GM20431 (cell line): ENCODE measurements at regions not wholly inside any gene's neighbourhood (a gene's known extent, or its start where the extent isn't known, plus 50 kb on each side); places are given as distances from the start of the nearest gene placed in this dataset.

Experiments used
- in situ Hi-C: fragments of 300-500 bp; cut with MseI, MboI; formaldehyde crosslinking; loops from one replicate; pipeline ENCODE4 v1.15.0; 2020; ENCODE audit warnings: low sequenced_read_pairs; ENCODE audit not compliant: unreplicated experiment

DNA sequence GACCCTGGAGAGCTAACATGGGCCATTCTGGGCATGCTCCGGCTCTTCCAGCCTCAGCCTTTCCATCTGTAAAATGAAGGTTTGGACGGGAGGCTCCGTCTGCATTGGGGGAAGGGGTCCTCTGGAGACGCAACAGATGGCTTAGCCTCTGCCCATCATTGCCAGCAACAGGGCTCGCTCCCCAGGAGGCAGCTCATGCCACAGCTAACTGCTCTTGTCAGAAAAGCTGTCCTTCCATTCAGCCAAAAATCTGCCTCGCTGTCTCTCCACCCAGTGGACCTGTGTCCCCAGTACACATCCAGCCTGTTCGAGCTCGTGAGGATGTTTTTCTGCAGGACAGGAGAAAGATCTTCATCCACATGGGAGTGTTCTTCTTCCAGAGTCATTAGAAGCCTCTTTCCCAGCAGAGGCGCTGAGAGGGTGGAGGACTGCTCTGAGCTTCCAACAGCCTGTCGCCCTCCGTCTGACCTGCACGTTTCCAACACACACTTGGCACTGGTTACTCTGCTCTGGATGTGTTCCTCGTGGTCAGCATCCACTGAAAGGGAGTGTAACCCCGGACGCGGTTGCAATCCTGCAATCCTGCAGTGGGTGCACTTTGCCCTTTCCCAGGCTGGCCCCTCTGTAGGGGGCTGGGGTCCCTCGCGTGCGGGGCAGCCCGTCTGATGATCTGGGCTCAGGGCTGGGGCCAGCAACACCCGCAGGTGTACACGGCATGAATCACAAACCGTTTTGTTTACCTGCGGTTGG lies 1340.9 kb downstream of the TBC1D22A start:
- in situ Hi-C loops = no loop called here

DNA sequence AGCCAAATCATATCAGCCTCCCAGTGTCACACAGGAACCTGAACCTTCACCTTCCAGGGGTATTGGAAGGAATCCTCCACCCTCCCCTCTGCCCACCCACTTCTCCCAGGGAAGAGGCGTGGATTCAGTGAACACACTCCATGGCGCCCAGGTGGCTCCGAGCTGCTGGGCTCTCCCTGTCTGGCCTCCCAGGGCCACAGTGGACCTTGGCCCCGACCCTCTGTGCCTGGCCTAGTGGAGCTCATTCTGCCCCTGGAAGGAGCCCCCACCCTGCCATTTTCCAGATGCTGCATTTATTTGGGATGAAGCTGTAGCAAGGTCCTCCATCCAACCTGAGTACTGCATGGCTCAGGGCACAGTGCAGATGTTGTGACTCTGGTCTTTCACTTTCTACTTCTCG lies 1340.1 kb downstream of the TBC1D22A start:
- in situ Hi-C loops = no loop called here

DNA sequence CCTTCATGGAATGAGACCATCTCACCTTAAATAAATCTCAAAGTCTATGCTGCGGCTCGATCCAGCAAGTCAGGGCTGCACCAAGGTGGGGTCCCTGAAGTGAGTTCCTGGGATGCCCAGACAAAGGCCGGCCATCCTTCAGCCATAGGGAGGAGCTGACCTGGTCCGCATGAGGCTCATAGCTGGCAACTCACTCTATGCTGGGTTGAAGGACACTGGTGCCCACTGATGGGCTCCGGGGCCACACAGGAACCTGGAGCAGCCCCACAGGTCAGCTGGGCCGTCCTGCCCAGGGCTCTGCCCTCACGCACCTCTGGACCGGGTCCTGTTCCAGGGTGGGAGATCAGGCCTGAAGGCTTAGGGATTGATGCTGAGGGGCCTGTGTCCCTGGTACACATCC lies 1339.3 kb downstream of the TBC1D22A start:
- in situ Hi-C loops = no loop called here

DNA sequence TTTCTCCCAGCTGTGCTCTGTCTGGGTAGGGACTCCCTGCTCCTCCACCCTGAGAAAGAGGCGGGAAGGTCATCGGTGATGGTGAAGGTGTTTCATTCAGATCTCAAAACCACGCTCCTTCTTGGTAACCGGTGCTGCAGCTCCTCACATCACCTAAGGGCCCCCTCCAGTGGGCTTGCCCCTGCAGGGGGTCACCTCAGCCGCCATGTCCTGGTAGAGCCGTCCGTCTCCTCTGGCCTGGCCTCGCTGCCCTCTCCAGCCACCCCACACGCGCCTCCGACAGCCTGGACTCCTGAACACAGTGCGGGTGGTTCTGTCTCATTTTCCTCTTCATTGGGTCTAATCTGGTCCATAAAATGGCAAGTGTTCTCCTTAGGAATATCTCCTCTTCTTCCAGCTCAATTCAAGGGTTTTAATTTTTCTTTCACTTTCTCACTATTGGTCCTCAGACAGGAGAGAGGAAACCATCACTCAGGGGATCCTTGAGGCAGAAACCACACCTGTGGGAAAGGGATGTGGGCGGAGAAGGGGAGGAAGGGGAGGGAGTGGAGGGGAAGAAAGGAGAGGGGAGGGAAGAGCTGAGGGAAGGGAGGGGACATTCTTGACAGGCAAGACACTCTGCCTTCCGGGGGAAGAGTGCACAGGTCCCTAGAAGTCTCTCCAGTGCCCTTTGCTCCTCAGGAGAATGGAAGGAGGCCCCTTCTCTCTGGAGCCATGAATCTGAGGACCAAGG lies 1338.4 kb downstream of the TBC1D22A start:
- in situ Hi-C loops = no loop called here

DNA sequence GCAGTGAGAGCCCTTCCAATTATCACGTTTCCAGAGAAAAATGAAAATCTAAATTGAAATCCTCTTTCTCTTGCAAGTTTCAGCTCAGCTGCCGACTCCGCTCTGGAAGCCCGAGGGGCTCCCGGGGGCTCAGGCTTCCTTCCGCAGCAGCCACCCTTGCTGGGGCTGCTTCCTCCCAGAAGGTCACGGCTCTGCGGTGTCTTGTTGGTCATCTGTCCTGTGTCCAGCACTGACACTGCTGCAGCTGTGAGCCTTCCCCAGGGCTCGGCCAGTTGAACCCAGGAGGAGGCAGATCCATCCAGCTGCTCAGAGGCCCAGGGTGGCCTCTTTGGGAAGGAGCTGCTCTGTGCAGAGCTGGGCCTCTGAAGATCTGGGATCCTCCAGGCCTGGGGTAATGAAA lies 1337.2 kb downstream of the TBC1D22A start:
- in situ Hi-C loops = no loop called here

DNA sequence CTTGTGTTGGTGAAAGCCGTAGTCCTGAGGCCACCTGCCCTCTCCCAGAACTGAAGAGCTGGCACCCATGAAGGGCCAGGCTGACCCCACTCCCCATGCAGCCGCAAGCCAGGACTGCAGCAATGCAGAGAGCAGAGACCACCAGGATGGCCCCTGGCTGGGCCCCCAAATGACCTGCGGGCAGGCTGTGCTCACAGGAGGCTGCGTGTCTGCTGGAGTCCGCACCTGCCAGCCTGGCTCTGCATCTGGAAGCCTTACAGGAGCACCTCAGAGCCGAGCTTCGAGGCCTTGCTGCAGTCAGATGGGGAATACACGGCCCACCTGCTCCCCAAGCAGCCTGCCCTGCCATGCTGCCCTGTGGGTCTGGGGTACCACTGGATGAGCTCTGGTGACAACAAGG lies 1336.8 kb downstream of the TBC1D22A start:
- in situ Hi-C loops = no loop called here

DNA sequence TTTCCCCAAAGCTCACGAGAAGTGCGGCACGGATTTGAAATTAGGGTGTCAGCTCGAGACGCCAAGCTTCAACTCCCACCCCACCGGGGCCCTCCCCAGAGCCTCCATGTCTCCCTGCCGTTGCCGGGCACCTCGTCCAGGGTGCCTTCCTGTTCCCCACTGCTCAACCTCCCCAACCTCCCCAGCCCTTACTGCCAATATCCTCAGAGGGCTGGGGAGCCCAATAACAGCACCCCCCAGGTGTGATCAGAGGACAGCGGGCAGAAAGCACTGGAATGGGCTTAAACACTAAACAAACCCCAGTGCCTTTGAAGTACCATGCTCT lies 1336.4 kb downstream of the TBC1D22A start:
- in situ Hi-C loops = no loop called here

DNA sequence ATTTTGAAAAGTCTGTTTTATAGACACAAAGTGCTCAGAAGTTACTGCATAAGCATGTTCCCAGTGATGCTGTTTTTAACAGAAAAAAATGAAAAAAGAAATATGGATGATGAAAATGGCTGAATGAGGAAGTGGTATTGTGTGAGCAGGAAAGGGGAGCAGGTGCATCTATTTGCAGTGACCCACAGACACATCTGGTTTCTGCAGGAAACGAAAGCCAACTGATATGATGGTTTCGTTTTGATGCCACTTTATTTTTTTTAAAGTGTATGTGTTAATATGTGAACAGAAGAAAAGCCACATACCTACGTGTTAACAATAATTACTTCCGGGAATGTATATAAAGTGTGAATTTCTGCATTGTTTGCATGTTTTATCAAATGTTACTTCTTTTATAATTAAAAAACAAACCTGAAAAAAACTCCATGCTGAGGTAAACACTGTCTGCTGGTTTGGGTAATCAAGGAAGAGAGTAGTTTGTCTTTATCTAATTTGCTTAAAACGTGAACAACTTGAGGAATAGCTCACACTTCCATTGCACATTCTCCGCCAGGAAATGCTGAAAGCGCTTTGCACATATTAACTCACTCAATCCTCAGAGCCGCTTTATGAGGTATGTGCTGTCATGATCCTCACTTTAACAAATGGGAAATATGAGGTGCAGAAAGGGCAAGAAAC lies 1335.9 kb downstream of the TBC1D22A start:
- in situ Hi-C loops = no loop called here

DNA sequence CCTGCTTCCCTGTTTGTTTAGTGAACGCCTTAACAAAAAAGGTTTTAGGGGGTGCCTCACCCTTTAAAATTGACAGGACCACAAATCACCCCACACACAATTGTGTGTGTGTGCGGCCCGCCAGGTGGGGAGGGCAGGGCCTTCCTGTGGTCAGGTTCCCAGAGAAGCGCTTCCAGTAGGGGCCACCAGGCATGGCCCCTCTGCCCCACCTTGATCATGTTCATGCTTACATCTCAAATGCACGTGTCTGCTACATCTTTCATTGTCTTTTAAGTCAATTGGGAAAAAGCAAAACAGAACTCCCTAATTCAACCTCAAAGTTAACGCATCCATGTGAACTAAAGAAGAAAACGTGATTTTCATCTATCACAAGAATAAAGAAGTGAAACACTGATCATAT lies 1335.3 kb downstream of the TBC1D22A start:
- in situ Hi-C loops = no loop called here

DNA sequence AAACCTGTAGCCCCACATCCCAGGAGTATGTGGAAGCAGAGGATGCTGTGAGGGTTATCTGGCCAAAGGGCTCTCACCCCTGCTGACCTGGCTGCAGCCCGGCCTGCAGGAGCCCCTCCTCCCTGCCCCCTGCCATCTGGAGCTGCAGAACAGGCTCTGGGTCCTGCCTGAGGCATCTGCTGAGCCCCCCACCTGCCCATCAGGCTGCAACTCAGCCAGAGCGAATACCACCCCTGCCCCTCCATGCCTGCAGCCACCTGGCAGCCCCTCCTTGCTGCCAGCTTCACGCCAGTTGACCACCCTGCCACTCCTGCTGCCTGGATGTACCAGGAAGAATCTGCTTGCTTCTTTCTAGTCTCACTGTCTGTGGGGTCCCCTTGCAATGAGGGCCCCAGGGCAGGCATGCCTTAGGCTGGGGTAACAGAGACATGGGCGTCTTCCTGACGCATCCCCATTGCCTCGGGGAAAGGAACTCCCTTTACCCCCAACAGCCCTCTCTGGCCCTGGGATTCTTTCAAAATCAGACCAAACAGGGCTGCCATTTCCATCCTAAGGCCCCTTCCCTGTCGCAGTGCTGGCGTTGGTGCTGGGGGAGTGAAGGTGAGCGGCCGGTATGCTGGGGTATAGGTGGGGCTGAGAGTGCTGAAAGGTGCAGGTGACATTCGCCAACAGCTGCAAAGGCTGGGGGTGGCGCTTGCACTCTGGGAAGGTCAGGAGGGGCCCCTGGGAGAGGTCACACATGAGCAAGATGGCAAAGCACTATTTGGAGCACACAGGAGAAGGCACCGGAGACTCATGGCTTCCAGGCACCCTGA lies 1334.6 kb downstream of the TBC1D22A start:
- in situ Hi-C loops = no loop called here

DNA sequence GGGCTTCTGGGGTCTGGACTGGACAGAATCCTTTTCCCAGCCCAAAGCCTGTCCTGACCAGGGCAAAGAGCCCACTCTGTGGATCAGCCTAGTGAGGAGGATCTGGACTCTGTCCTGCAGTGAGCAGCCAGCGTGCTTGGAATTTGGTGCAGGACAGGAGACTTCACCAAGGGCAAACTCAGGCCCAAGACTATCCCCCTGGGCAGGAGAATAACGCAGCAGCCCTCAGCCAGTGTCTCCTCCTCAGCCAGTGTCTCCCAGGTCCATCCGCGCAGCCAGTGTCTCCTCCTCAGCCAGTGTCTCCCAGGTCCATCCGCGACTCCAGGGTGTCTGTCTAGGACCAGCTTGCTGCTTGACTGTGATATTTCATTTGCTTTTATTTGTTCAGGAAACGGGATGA lies 1334.0 kb downstream of the TBC1D22A start:
- in situ Hi-C loops = no loop called here

DNA sequence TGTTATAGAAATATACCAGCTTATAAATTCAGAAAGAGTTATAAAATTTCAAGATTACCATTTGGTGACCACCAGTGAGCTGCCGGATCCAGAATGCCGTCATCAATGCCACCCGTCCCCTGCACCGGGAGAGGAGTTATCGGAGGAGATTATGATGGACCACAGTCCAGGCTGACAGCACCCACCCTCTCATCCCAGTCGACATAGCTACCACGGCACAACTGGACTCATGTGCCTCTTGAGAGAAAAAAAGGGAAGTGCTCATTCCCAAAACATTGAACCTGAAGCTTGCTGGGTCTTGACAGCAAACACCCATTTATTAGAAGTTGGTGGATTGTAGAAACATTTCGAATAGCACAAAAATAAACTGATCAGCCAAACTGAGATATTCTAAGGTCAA lies 1331.5 kb downstream of the TBC1D22A start:
- in situ Hi-C loops = no loop called here

DNA sequence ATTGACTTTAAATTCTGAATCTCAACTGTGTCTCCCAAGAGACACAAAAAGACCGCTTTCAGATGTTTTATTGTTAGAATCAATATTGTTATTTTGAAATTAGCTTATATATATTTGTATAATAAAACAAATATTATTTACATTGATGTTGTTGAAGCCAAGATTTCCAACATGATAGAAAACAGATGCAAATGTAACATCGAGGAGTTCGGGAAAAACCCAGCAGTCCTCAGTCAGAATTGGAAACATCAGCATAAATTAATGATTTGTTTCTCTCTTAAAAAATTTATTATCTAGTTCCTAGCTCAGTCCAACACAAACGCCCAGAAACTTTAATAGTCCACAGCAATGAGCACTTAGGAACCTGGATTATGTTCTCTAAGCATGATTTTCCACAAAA lies 1330.4 kb downstream of the TBC1D22A start:
- in situ Hi-C loops = no loop called here

DNA sequence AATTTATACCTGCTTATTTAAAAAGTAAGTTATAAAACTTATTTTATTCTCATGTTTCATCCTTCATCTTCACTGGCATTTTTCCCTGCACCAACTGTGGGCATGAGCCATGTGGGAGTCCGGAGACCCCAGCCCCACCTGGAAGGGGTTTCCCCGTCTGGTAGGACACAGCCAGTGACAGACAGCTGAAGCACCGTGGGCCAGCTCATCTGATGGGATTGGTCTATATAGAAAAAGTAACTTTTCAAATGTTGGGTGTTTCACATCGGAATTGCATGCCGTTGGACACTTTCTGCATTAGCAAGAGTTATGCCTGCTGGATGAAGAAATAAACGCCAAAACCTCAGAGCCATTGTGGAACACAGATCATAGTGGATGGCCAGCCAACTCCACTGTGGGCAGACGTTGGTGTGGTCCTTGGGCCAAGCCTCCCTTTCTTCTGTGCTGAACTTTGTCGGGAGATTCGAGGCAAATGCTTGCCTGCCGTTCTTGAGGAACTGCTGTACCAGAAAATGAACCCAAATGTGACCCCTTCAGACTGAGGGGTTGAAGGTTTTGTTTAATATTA lies 1329.3 kb downstream of the TBC1D22A start:
- in situ Hi-C loops = no loop called here

DNA sequence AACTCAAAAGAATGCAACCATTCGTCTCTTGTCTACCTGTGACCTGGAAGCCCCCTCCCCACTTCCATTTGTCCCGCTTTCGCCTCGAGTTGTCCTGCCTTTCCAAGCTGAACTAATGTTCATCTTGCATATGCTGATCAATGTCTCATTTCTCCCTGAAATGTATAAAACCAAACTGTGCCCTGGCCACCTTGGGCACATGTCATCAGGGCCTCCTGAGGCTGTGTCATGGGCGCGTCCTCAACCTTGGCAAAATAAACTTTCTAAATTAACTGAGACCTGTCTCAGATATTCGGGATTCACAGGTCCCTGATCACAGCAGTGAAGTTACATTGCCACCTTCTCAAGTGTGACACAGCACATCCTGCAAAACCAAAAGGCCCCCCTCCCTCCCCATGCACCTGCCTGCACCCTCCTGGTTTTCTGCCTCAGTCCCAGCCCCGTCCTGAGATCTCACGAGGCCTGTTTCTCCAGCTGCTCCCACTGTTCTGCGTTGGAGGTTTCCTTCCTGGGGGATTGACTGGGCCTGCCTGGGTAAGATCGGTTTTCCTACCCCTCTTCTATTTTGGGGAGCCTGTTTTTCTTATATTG lies 1328.7 kb downstream of the TBC1D22A start:
- in situ Hi-C loops = no loop called here

DNA sequence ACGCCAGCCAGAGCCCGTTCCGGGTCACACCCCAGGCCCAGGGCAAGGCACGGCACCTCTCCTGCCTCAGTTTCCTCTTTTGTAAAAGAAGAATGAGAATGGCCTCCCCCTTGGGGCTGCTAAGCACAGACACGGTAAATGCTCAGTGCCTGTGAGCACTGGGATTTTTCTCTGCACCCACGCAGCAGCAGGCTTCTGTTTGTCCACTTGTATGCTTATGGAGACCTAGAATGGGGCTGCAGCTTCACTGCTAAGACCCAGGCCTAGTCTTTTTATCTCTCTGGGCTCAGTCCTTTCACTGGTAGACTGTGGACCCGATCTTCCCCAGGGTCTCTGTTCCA lies 1327.9 kb downstream of the TBC1D22A start:
- in situ Hi-C loops = no loop called here

DNA sequence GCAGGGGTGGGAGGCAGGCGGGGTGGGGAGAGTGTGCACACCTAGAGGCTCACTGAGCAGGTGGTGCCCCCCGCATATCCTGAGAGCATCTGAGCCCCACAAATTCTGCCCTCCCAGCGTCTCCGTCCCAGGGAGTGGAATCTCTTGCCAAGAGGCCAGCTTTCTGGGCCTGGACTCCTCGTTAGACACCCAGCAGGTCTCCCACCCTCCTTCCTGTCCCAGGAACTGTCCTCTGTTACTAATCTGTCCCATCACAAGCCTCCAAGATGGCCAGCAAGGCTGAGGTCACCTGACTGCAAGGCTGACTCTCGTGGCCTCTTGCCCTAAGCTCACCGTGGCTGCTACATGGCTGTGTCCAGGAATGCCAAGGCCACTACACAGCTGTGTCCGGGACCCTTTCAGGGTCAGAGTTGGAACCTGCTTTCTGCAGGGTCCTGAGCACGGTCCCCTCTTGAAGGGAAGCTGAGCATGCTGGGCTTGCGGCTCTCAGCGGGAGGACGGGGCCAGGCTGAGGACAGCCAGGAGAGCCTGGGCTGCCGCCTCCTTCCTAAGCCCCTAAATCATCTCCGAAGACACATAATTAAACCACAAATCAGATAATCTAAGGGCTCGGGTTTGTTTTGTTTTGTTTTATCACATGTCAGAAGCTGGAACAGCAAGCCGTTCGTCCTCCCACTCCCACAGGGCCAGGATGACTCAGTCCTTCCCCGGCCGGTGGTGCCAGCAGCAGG lies 1327.3 kb downstream of the TBC1D22A start:
- in situ Hi-C loops = no loop called here

DNA sequence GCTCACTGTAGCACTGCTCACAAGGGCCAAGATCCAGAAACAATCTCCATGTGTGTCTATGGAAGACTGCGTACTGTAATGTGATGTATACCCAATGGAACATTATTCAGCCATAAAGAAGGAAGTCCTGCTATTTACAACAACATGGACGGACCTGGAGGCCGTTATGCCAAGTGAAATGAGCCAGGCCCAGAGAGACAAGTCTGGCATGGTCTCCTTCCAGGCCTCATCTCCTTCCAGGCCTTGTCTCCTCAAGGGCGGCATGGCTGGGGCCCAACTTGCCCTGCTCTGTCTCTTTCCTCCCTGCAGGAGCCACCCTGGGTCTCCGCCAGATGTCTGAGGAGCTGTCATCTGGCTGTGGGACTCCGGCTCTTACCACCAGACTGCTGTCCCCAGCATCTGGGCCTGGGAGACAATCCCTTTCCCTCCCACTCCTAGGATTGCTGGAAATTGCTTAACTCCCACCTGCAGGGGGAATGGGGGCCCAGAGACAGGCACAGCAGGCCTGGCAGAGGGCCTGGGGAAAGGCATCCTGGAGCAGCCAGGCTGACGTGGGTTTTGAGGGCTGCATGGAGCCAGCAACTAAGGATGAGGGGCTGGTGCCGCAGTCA lies 1326.6 kb downstream of the TBC1D22A start:
- in situ Hi-C loops = no loop called here

DNA sequence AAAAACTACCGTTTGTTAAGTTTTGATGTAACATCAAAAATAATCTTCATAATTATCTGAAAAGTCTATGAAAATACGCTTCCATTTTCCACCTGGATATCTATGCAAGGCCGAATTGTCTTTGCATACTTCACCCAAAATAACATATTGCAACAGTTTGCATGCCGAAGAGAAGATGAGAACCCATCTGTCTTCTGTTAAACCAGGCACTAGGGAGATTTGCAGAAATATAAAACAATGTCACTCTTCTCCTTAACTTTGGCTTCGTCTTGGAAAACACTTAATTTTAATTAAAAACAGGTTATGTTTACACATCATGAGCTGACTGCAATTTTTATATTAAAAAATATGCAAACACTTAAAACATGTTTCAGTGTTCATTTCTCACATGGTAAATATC lies 1325.8 kb downstream of the TBC1D22A start:
- in situ Hi-C loops = no loop called here
